Rectal smooth muscle tissue (tissue), 1 donor: ENCODE measurements at regions not wholly inside any gene's neighbourhood (a gene's known extent, or its start where the extent isn't known, plus 50 kb on each side); places are given as distances from the start of the nearest gene placed in this dataset.

ENCODE experiments used
- H3K27ac ChIP-seq: one replicate; pipeline ENCODE4 v1.7.0; 2013; ENCODE audit warnings: low read depth, low read length, inconsistent platforms
- H3K27me3 ChIP-seq: one replicate; pipeline ENCODE4 v1.7.0; 2013; ENCODE audit warnings: low read length; ENCODE audit not compliant: control insufficient read depth, insufficient read depth
- H3K36me3 ChIP-seq: one replicate; pipeline ENCODE4 v1.7.0; 2013; ENCODE audit warnings: low read length; ENCODE audit not compliant: control insufficient read depth, insufficient read depth
- H3K4me1 ChIP-seq: one replicate; pipeline ENCODE4 v1.7.0; 2013; ENCODE audit warnings: low read length; ENCODE audit not compliant: control insufficient read depth, insufficient read depth
- H3K4me3 ChIP-seq: one replicate; pipeline ENCODE4 v1.7.0; 2013; ENCODE audit warnings: low read length
- H3K9ac ChIP-seq: one replicate; pipeline ENCODE4 v1.7.0; 2013; ENCODE audit warnings: low read length

- no peaks in the 10 kb centered on the region for H3K27me3 ChIP-seq
- H3K4me3 ChIP-seq = no peak overlapping the region
- no peak overlapping the region for H3K9ac ChIP-seq
- H3K4me1 ChIP-seq = no peaks in the 10 kb centered on the region
- no peak overlapping the region for H3K27ac ChIP-seq
- H3K36me3 ChIP-seq = no peaks in the 10 kb centered on the region
These were observed 163.9 kb downstream of the KCTD15 start for GRCh38 chr19:33960566-33960965.

GRCh38 chr19:33962161-33962560 is 165.5 kb downstream of the KCTD15 start:
- Histone ChIP-seq H3K4me3 (no peak overlapping the region), H3K9ac (no peak overlapping the region), H3K4me1 (no peaks in the 10 kb centered on the region), H3K27me3 (no peaks in the 10 kb centered on the region), H3K27ac (no peak overlapping the region), H3K36me3 (no peaks in the 10 kb centered on the region)

- Histone ChIP-seq H3K4me3 (no peak overlapping the region), H3K27me3 (no peaks in the 10 kb centered on the region), H3K36me3 (no peaks in the 10 kb centered on the region), H3K9ac (no peak overlapping the region), H3K27ac (no peak overlapping the region), H3K4me1 (no peaks in the 10 kb centered on the region)
These were observed 166.8 kb downstream of the KCTD15 start for GRCh38 chr19:33963514-33963913.

- Histone ChIP-seq H3K4me1 (no peaks in the 10 kb centered on the region), H3K4me3 (no peak overlapping the region), H3K9ac (no peak overlapping the region), H3K27me3 (no peaks in the 10 kb centered on the region), H3K27ac (no peak overlapping the region), H3K36me3 (no peaks in the 10 kb centered on the region)
These were observed 174.4 kb downstream of the KCTD15 start for GRCh38 chr19:33971073-33971472.

GRCh38 chr19:33977756-33978685 is 181.4 kb downstream of the KCTD15 start:
- no peaks in the 10 kb centered on the region for H3K4me1 ChIP-seq
- H3K27me3 ChIP-seq = peaks cover 3% of the 10 kb centered on the region
- H3K36me3 ChIP-seq = no peaks in the 10 kb centered on the region
- no peak overlapping the region for H3K4me3 ChIP-seq
- no peak overlapping the region for H3K9ac ChIP-seq
- H3K27ac ChIP-seq = no peak overlapping the region

- Histone ChIP-seq H3K4me1 (no peaks in the 10 kb centered on the region), H3K27me3 (peaks cover 3% of the 10 kb centered on the region), H3K36me3 (no peaks in the 10 kb centered on the region), H3K4me3 (no peak overlapping the region), H3K9ac (no peak overlapping the region), H3K27ac (no peak overlapping the region)
These were observed 186.0 kb downstream of the KCTD15 start for GRCh38 chr19:33982706-33983105.

- no peaks in the 10 kb centered on the region for H3K27me3 ChIP-seq
- H3K27ac ChIP-seq = no peak overlapping the region
- no peak overlapping the region for H3K4me3 ChIP-seq
- no peaks in the 10 kb centered on the region for H3K4me1 ChIP-seq
- no peaks in the 10 kb centered on the region for H3K36me3 ChIP-seq
- no peak overlapping the region for H3K9ac ChIP-seq
These were observed 183.7 kb upstream of the LSM14A start for GRCh38 chr19:33988601-33989000.

- Histone ChIP-seq H3K27me3 (no peaks in the 10 kb centered on the region), H3K36me3 (no peaks in the 10 kb centered on the region), H3K4me1 (no peaks in the 10 kb centered on the region), H3K27ac (no peak overlapping the region), H3K4me3 (no peak overlapping the region), H3K9ac (no peak overlapping the region)
These were observed 174.6 kb upstream of the LSM14A start for GRCh38 chr19:33997690-33998089.

- no peaks in the 10 kb centered on the region for H3K4me1 ChIP-seq
- H3K4me3 ChIP-seq = no peak overlapping the region
- no peak overlapping the region for H3K27ac ChIP-seq
- H3K9ac ChIP-seq = no peak overlapping the region
- no peaks in the 10 kb centered on the region for H3K36me3 ChIP-seq
- no peaks in the 10 kb centered on the region for H3K27me3 ChIP-seq
These were observed 174.0 kb upstream of the LSM14A start for GRCh38 chr19:33998302-33998701.

- Histone ChIP-seq H3K4me3 (no peak overlapping the region), H3K27ac (no peak overlapping the region), H3K27me3 (no peaks in the 10 kb centered on the region), H3K36me3 (no peaks in the 10 kb centered on the region), H3K4me1 (no peaks in the 10 kb centered on the region), H3K9ac (no peak overlapping the region)
These were observed 173.5 kb upstream of the LSM14A start for GRCh38 chr19:33998739-33999345.

GRCh38 chr19:34017024-34017423 is 155.3 kb upstream of the LSM14A start:
- Histone ChIP-seq H3K4me3 (no peak overlapping the region), H3K27ac (no peak overlapping the region), H3K4me1 (no peaks in the 10 kb centered on the region), H3K27me3 (peaks cover 2% of the 10 kb centered on the region), H3K36me3 (no peaks in the 10 kb centered on the region), H3K9ac (no peak overlapping the region)

GRCh38 chr19:34017601-34018000 is 154.7 kb upstream of the LSM14A start:
- Histone ChIP-seq H3K4me3 (no peak overlapping the region), H3K27ac (no peak overlapping the region), H3K4me1 (no peaks in the 10 kb centered on the region), H3K36me3 (no peaks in the 10 kb centered on the region), H3K27me3 (peaks cover 2% of the 10 kb centered on the region), H3K9ac (no peak overlapping the region)

- Histone ChIP-seq H3K4me3 (no peak overlapping the region), H3K9ac (no peak overlapping the region), H3K27me3 (peaks cover 2% of the 10 kb centered on the region), H3K27ac (no peak overlapping the region), H3K36me3 (no peaks in the 10 kb centered on the region), H3K4me1 (no peaks in the 10 kb centered on the region)
These were observed 153.8 kb upstream of the LSM14A start for GRCh38 chr19:34018546-34018945.
